Inflammatory macrophage treated with lipopolysaccharide for 1 hour (primary cell): ENCODE measurements at regions not wholly inside any gene's neighbourhood (a gene's known extent, or its start where the extent isn't known, plus 50 kb on each side); places are given as distances from the start of the nearest gene placed in this dataset.

Experiments
- DNase-seq, 2 donors: peaks; one replicate each; pipeline ENCODE4 v3.0.0-alpha.2; 2020 to 2022

GRCh38 chr2:88834376-88834775 lies 142.9 kb downstream of the RPIA start:
- DNase-seq = no peak

- no peak for DNase-seq
Measured at GRCh38 chr2:88834866-88835265, 143.4 kb downstream of the RPIA start.

- DNase-seq = no peak
Measured at GRCh38 chr2:88835726-88836125, 144.3 kb downstream of the RPIA start.

- DNase-seq = no peak
Measured at GRCh38 chr2:88836351-88836750, 144.9 kb downstream of the RPIA start.

GRCh38 chr2:88837511-88838160 lies 146.2 kb downstream of the RPIA start:
- DNase-seq = no peak

- DNase-seq = no peak
Measured at GRCh38 chr2:88838165-88838635, 146.7 kb downstream of the RPIA start.

GRCh38 chr2:88841224-88841929 lies 149.9 kb downstream of the RPIA start:
- DNase-seq = no peak

- DNase-seq = no peak
Measured at GRCh38 chr2:88842656-88843460, 151.4 kb downstream of the RPIA start.

- no peak for DNase-seq
Measured at GRCh38 chr2:88843651-88844050, 152.2 kb downstream of the RPIA start.

- DNase-seq = no peak
Measured at GRCh38 chr2:88844960-88845359, 153.5 kb downstream of the RPIA start.

GRCh38 chr2:88845772-88846661 lies 154.5 kb downstream of the RPIA start:
- DNase-seq = no peak

GRCh38 chr2:88852753-88853402 lies 161.4 kb downstream of the RPIA start:
- DNase-seq = no peak

- DNase-seq = no peak
Measured at GRCh38 chr2:88853403-88853790, 161.9 kb downstream of the RPIA start.

GRCh38 chr2:88854528-88854927 lies 163.1 kb downstream of the RPIA start:
- DNase-seq = no peak

- no peak for DNase-seq
Measured at GRCh38 chr2:88855620-88856408, 164.3 kb downstream of the RPIA start.

GRCh38 chr2:88856409-88857135 lies 165.1 kb downstream of the RPIA start:
- no peak for DNase-seq

GRCh38 chr2:88857274-88857741 lies 165.8 kb downstream of the RPIA start:
- DNase-seq = no peak

GRCh38 chr2:88857951-88858411 lies 166.5 kb downstream of the RPIA start:
- DNase-seq = no peak

GRCh38 chr2:88859461-88859860 lies 168.0 kb downstream of the RPIA start:
- DNase-seq = no peak

GRCh38 chr2:88860421-88861075 lies 169.1 kb downstream of the RPIA start:
- no peak for DNase-seq
